ENCODE measurements at regions not wholly inside any gene's neighbourhood (a gene's known extent, or its start where the extent isn't known, plus 50 kb on each side); places are given as distances from the start of the nearest gene placed in this dataset.
"Not testable (repeated sequence)": the region's sequence is repeated elsewhere in the genome, so short reads cannot be mapped to it uniquely, and the experiment has no call there.

DNA sequence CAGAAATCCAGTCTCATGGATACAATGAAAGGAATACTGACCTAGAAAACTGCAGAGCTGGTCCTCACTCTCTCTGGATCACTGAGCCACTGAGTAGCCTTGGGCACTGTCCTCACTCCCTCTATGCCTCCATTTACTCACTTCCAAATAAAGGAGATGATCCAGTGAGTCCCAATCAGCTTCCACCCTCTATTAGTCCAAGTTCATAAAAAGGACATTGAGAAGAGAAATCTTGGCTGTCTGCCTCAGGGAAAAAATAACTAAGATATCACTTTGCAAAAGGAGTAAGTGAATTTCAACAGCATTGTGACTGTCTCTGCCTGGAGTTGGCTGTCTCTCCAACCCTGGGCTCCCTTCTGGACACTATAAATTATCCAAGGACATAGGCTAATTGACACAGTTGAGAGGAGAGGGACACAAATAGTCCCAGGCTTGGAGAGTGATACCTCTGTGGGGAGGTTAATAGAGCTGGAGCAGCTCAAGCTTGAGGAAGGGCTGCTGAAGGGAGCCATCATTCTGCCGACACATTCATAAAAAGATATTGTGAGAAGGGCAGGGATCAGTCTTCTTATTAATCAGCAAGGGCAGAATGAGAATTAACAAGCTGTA is 572.3 kb downstream of the RAB28 start:
- Histone ChIP-seq H3K27ac (ENCODE audit: low read depth, low read length) (no peak overlapping the region), H3K4me3 (ENCODE audit: low read length in 3 of 3) (no peak overlapping the region), H3K36me3 (ENCODE audit: control insufficient read depth in 3 of 3, insufficient read depth in 3 of 3, low read length in 3 of 3) (no peaks in the 10 kb centered on the region), H3K9me3 (ENCODE audit: control insufficient read depth in 3 of 3, low read length in 3 of 3) (peaks cover 2 to 4% (median 3%) of the 10 kb centered on the region in 3 donors), H3K27me3 (ENCODE audit: control insufficient read depth in 3 of 3, insufficient read depth in 3 of 3, low read length in 3 of 3) (no peaks in the 10 kb centered on the region), H3K4me1 (ENCODE audit: control insufficient read depth in 3 of 3, insufficient read depth in 3 of 3, low read length in 3 of 3) (no peaks in the 10 kb centered on the region), H3K9ac (ENCODE audit: low read depth in 1 of 3, low read length in 3 of 3) (no peak overlapping the region)

- not testable (repeated sequence) for H3K4me3 ChIP-seq (ENCODE audit: low read length in 3 of 3); H3K4me1 ChIP-seq (ENCODE audit: control insufficient read depth in 3 of 3, insufficient read depth in 3 of 3, low read length in 3 of 3); H3K36me3 ChIP-seq (ENCODE audit: control insufficient read depth in 3 of 3, insufficient read depth in 3 of 3, low read length in 3 of 3); H3K9me3 ChIP-seq (ENCODE audit: control insufficient read depth in 3 of 3, low read length in 3 of 3); H3K27me3 ChIP-seq (ENCODE audit: control insufficient read depth in 3 of 3, insufficient read depth in 3 of 3, low read length in 3 of 3); H3K9ac ChIP-seq (ENCODE audit: low read depth in 1 of 3, low read length in 3 of 3); H3K27ac ChIP-seq (ENCODE audit: low read depth, low read length)
Observed at GRCh38 chr4:12903640-12904039, 580.5 kb downstream of the RAB28 start.

DNA sequence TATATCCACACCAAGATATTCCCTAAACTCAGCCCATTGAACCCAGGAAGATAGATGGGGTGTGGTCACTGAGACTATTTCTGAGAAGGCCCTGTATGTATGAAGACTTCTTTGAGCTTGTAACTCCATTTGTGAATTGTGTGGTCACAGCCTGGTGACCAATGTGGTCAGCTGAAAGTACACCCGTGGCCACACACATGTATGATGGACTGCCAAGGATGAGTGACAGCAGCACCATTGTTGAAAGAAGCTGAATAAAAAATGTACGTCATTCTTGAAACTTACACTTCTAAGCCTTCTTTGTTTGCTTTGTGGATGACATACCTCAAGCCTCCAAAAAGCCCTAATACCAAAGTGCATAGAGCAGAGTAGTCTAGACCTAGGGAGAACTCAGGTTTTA is 581.4 kb downstream of the RAB28 start:
- Histone ChIP-seq H3K27me3 (ENCODE audit: control insufficient read depth in 3 of 3, insufficient read depth in 3 of 3, low read length in 3 of 3) (no peaks in the 10 kb centered on the region), H3K4me3 (ENCODE audit: low read length in 3 of 3) (no peak overlapping the region), H3K27ac (ENCODE audit: low read depth, low read length) (no peak overlapping the region), H3K9me3 (ENCODE audit: control insufficient read depth in 3 of 3, low read length in 3 of 3) (no peaks in the 10 kb centered on the region), H3K9ac (ENCODE audit: low read depth in 1 of 3, low read length in 3 of 3) (no peak overlapping the region), H3K36me3 (ENCODE audit: control insufficient read depth in 3 of 3, insufficient read depth in 3 of 3, low read length in 3 of 3) (no peaks in the 10 kb centered on the region), H3K4me1 (ENCODE audit: control insufficient read depth in 3 of 3, insufficient read depth in 3 of 3, low read length in 3 of 3) (no peaks in the 10 kb centered on the region)

DNA sequence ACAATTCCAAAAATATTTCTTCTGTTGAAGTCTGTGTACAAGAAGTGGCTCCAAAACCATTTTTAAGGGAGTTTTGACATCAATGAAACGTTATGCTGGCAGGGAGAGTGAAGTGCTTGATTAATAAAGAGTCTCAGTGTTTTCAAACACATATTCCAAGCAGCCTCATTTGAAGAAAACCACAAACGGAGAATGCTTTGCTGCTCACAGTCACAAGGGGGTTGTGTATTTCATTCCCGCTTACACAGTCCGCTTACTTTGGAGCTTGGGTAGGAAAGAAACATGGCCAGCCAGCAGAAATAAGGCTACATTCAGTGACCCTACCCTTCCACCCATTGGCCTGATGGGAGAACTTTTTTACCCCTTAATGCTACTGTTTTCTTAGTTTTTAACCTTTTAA is 586.2 kb downstream of the RAB28 start:
- no peak overlapping the region for H3K4me3 ChIP-seq (ENCODE audit: low read length in 3 of 3)
- no peaks in the 10 kb centered on the region for H3K36me3 ChIP-seq (ENCODE audit: control insufficient read depth in 3 of 3, insufficient read depth in 3 of 3, low read length in 3 of 3)
- no peak overlapping the region for H3K9ac ChIP-seq (ENCODE audit: low read depth in 1 of 3, low read length in 3 of 3)
- no peaks in the 10 kb centered on the region for H3K27me3 ChIP-seq (ENCODE audit: control insufficient read depth in 3 of 3, insufficient read depth in 3 of 3, low read length in 3 of 3)
- no peaks in the 10 kb centered on the region for H3K9me3 ChIP-seq (ENCODE audit: control insufficient read depth in 3 of 3, low read length in 3 of 3)
- no peaks in the 10 kb centered on the region for H3K4me1 ChIP-seq (ENCODE audit: control insufficient read depth in 3 of 3, insufficient read depth in 3 of 3, low read length in 3 of 3)
- H3K27ac ChIP-seq (ENCODE audit: low read depth, low read length) = no peak overlapping the region

- H3K36me3 ChIP-seq (ENCODE audit: control insufficient read depth in 3 of 3, insufficient read depth in 3 of 3, low read length in 3 of 3) = no peaks in the 10 kb centered on the region
- no peaks in the 10 kb centered on the region for H3K27me3 ChIP-seq (ENCODE audit: control insufficient read depth in 3 of 3, insufficient read depth in 3 of 3, low read length in 3 of 3)
- no peaks in the 10 kb centered on the region for H3K9me3 ChIP-seq (ENCODE audit: control insufficient read depth in 3 of 3, low read length in 3 of 3)
- no peak overlapping the region for H3K9ac ChIP-seq (ENCODE audit: low read depth in 1 of 3, low read length in 3 of 3)
- H3K27ac ChIP-seq (ENCODE audit: low read depth, low read length) = no peak overlapping the region
- no peaks in the 10 kb centered on the region for H3K4me1 ChIP-seq (ENCODE audit: control insufficient read depth in 3 of 3, insufficient read depth in 3 of 3, low read length in 3 of 3)
- H3K4me3 ChIP-seq (ENCODE audit: low read length in 3 of 3) = no peak overlapping the region
Observed at GRCh38 chr4:12894062-12894461, 590.1 kb downstream of the RAB28 start.

GRCh38 chr4:12889054-12889453 is 595.1 kb downstream of the RAB28 start:
- H3K27me3 ChIP-seq (ENCODE audit: control insufficient read depth in 3 of 3, insufficient read depth in 3 of 3, low read length in 3 of 3) = no peaks in the 10 kb centered on the region
- H3K9ac ChIP-seq (ENCODE audit: low read depth in 1 of 3, low read length in 3 of 3) = no peak overlapping the region
- H3K9me3 ChIP-seq (ENCODE audit: control insufficient read depth in 3 of 3, low read length in 3 of 3) = no peaks in the 10 kb centered on the region
- no peaks in the 10 kb centered on the region for H3K36me3 ChIP-seq (ENCODE audit: control insufficient read depth in 3 of 3, insufficient read depth in 3 of 3, low read length in 3 of 3)
- no peaks in the 10 kb centered on the region for H3K4me1 ChIP-seq (ENCODE audit: control insufficient read depth in 3 of 3, insufficient read depth in 3 of 3, low read length in 3 of 3)
- H3K27ac ChIP-seq (ENCODE audit: low read depth, low read length) = no peak overlapping the region
- H3K4me3 ChIP-seq (ENCODE audit: low read length in 3 of 3) = no peak overlapping the region

GRCh38 chr4:12884846-12885796 is 599.0 kb downstream of the RAB28 start:
- Histone ChIP-seq H3K9ac (ENCODE audit: low read depth in 1 of 3, low read length in 3 of 3) (no peak overlapping the region), H3K27ac (ENCODE audit: low read depth, low read length) (no peak overlapping the region), H3K4me3 (ENCODE audit: low read length in 3 of 3) (no peak overlapping the region), H3K4me1 (ENCODE audit: control insufficient read depth in 3 of 3, insufficient read depth in 3 of 3, low read length in 3 of 3) (no peaks in the 10 kb centered on the region), H3K9me3 (ENCODE audit: control insufficient read depth in 3 of 3, low read length in 3 of 3) (no peaks in the 10 kb centered on the region), H3K27me3 (ENCODE audit: control insufficient read depth in 3 of 3, insufficient read depth in 3 of 3, low read length in 3 of 3) (no peaks in the 10 kb centered on the region), H3K36me3 (ENCODE audit: control insufficient read depth in 3 of 3, insufficient read depth in 3 of 3, low read length in 3 of 3) (no peaks in the 10 kb centered on the region)

- Histone ChIP-seq H3K36me3 (ENCODE audit: control insufficient read depth in 3 of 3, insufficient read depth in 3 of 3, low read length in 3 of 3) (no peaks in the 10 kb centered on the region), H3K27ac (ENCODE audit: low read depth, low read length) (no peak overlapping the region), H3K27me3 (ENCODE audit: control insufficient read depth in 3 of 3, insufficient read depth in 3 of 3, low read length in 3 of 3) (no peaks in the 10 kb centered on the region), H3K4me3 (ENCODE audit: low read length in 3 of 3) (no peak overlapping the region), H3K9ac (ENCODE audit: low read depth in 1 of 3, low read length in 3 of 3) (no peak overlapping the region), H3K9me3 (ENCODE audit: control insufficient read depth in 3 of 3, low read length in 3 of 3) (no peaks in the 10 kb centered on the region), H3K4me1 (ENCODE audit: control insufficient read depth in 3 of 3, insufficient read depth in 3 of 3, low read length in 3 of 3) (no peaks in the 10 kb centered on the region)
Observed at GRCh38 chr4:12881945-12882584, 602.1 kb downstream of the RAB28 start.

- Histone ChIP-seq H3K4me3 (ENCODE audit: low read length in 3 of 3) (no peak overlapping the region), H3K9ac (ENCODE audit: low read depth in 1 of 3, low read length in 3 of 3) (no peak overlapping the region), H3K27ac (ENCODE audit: low read depth, low read length) (no peak overlapping the region), H3K27me3 (ENCODE audit: control insufficient read depth in 3 of 3, insufficient read depth in 3 of 3, low read length in 3 of 3) (no peaks in the 10 kb centered on the region), H3K9me3 (ENCODE audit: control insufficient read depth in 3 of 3, low read length in 3 of 3) (no peaks in the 10 kb centered on the region), H3K36me3 (ENCODE audit: control insufficient read depth in 3 of 3, insufficient read depth in 3 of 3, low read length in 3 of 3) (no peaks in the 10 kb centered on the region), H3K4me1 (ENCODE audit: control insufficient read depth in 3 of 3, insufficient read depth in 3 of 3, low read length in 3 of 3) (no peaks in the 10 kb centered on the region)
Observed at GRCh38 chr4:12880844-12881243, 603.3 kb downstream of the RAB28 start.

DNA sequence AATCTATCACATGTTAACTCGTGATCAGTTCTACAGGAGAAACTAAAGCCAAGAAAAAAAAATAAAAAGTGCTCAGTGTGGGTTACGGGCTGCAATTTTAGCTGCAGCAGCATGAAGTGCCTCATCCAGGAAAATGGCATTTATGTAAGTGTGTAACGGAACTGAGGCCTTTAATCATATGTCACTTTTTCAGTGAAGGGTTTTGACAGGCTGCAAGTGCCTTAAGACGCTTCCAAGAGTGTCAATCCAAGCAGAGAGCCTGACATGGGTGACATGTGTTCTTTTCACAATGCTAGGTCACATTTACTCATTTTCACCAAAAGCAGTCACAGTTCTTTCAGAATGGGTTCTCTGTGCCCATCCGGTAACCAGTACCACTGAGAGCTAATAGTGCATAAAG is 604.6 kb downstream of the RAB28 start:
- no peak overlapping the region for H3K9ac ChIP-seq (ENCODE audit: low read depth in 1 of 3, low read length in 3 of 3)
- no peak overlapping the region for H3K4me3 ChIP-seq (ENCODE audit: low read length in 3 of 3)
- H3K27ac ChIP-seq (ENCODE audit: low read depth, low read length) = no peak overlapping the region
- H3K36me3 ChIP-seq (ENCODE audit: control insufficient read depth in 3 of 3, insufficient read depth in 3 of 3, low read length in 3 of 3) = no peaks in the 10 kb centered on the region
- no peaks in the 10 kb centered on the region for H3K4me1 ChIP-seq (ENCODE audit: control insufficient read depth in 3 of 3, insufficient read depth in 3 of 3, low read length in 3 of 3)
- H3K9me3 ChIP-seq (ENCODE audit: control insufficient read depth in 3 of 3, low read length in 3 of 3) = no peaks in the 10 kb centered on the region
- no peaks in the 10 kb centered on the region for H3K27me3 ChIP-seq (ENCODE audit: control insufficient read depth in 3 of 3, insufficient read depth in 3 of 3, low read length in 3 of 3)

Measured in skeletal muscle tissue (tissue), 3 donors.